GM21423 (cell line): ENCODE measurements at regions not wholly inside any gene's neighbourhood (a gene's known extent, or its start where the extent isn't known, plus 50 kb on each side); places are given as distances from the start of the nearest gene placed in this dataset.
A peak's percentile ranks its signal among the peaks of the same experiment; 100 is the strongest.
"Not testable (repeated sequence)": the region's sequence is repeated elsewhere in the genome, so short reads cannot be mapped to it uniquely, and the experiment has no call there.

ENCODE experiments used
- ATAC-seq: cut with Tn5 transposase; IDR thresholded peaks from one replicate; pipeline ENCODE4 v1.9.1; 2021; ENCODE audit warnings: mild to moderate bottlenecking, moderate library complexity; ENCODE audit not compliant: unreplicated experiment

GRCh38 chr2:153308466-153308865 is 170.1 kb downstream of the RPRM start:
- ATAC-seq = no peak

- ATAC-seq = no peak
Observed at GRCh38 chr2:153307223-153307622, 171.3 kb downstream of the RPRM start.

GRCh38 chr2:153299809-153300208 is 178.8 kb downstream of the RPRM start:
- no peak for ATAC-seq

GRCh38 chr2:153299217-153299616 is 179.3 kb downstream of the RPRM start:
- no peak for ATAC-seq

- ATAC-seq = no peak
Observed at GRCh38 chr2:153294199-153294786, 184.3 kb downstream of the RPRM start.

GRCh38 chr2:153291718-153292117 is 186.8 kb downstream of the RPRM start:
- ATAC-seq = no peak

- no peak for ATAC-seq
Observed at GRCh38 chr2:153287109-153287801, 191.3 kb downstream of the RPRM start.

GRCh38 chr2:153268941-153269461 is 209.6 kb downstream of the RPRM start:
- ATAC-seq = peak; percentile 65

- not testable (repeated sequence) for ATAC-seq
Observed at GRCh38 chr2:153256876-153257275, 221.7 kb downstream of the RPRM start.

- ATAC-seq = not testable (repeated sequence)
Observed at GRCh38 chr2:153246636-153247035, 231.9 kb downstream of the RPRM start.

- peak; percentile 95 for ATAC-seq
Observed at GRCh38 chr2:153235516-153235915, 243.0 kb downstream of the RPRM start.

- ATAC-seq = no peak
Observed at GRCh38 chr2:153232464-153232863, 246.1 kb downstream of the RPRM start.

GRCh38 chr2:153230977-153231376 is 247.6 kb downstream of the RPRM start:
- ATAC-seq = no peak

- no peak for ATAC-seq
Observed at GRCh38 chr2:153228904-153229303, 249.7 kb downstream of the RPRM start.

- no peak for ATAC-seq
Observed at GRCh38 chr2:153227981-153228380, 250.6 kb downstream of the RPRM start.

GRCh38 chr2:153222231-153223165 is 256.1 kb downstream of the RPRM start:
- ATAC-seq = no peak

GRCh38 chr2:153221506-153221905 is 257.1 kb downstream of the RPRM start:
- ATAC-seq = no peak

- ATAC-seq = no peak
Observed at GRCh38 chr2:153221087-153221486, 257.5 kb downstream of the RPRM start.

- ATAC-seq = no peak
Observed at GRCh38 chr2:153218851-153219250, 259.7 kb downstream of the RPRM start.

GRCh38 chr2:153214337-153214736 is 264.2 kb downstream of the RPRM start:
- no peak for ATAC-seq

GRCh38 chr2:153213022-153213421 is 265.5 kb downstream of the RPRM start:
- peak; percentile 55 for ATAC-seq
